Chondrocyte (in vitro differentiated cells): ENCODE measurements at regions not wholly inside any gene's neighbourhood (a gene's known extent, or its start where the extent isn't known, plus 50 kb on each side); places are given as distances from the start of the nearest gene placed in this dataset.

Source experiments
- DNase-seq: peaks from one replicate; pipeline ENCODE4 v3.0.0; 2021; ENCODE audit warnings: mixed read lengths, low spot score
- H3K27ac Mint-ChIP-seq: one replicate; pipeline ENCODE4 v1.8.0; 2021; ENCODE audit warnings: mild to moderate bottlenecking, moderate library complexity, mixed read lengths; ENCODE audit not compliant: unreplicated experiment
- H3K27me3 Mint-ChIP-seq: 2 replicates; pipeline ENCODE4 v1.8.0; 2021; ENCODE audit warnings: low read depth, mixed read lengths
- H3K36me3 Mint-ChIP-seq: 2 replicates; pipeline ENCODE4 v1.8.0; 2021; ENCODE audit warnings: low read depth, mixed read lengths
- H3K4me1 Mint-ChIP-seq: 2 replicates; pipeline ENCODE4 v1.8.0; 2021; ENCODE audit warnings: low read depth, mild to moderate bottlenecking, mixed read lengths
- H3K4me3 Mint-ChIP-seq: one replicate; pipeline ENCODE4 v1.8.0; 2021; ENCODE audit warnings: mild to moderate bottlenecking, moderate library complexity, mixed read lengths; ENCODE audit not compliant: unreplicated experiment
- H3K9me3 Mint-ChIP-seq: 2 replicates; pipeline ENCODE4 v1.8.0; 2021; ENCODE audit warnings: low read depth, mixed read lengths
- TF ChIP-seq, protein P1 (sequence below): fragments of 200-600 bp; sonication (generic); IDR thresholded peaks from 2 replicates; pipeline ENCODE4 v1.5.0; 2021; ENCODE audit warnings: antibody characterized with exemption, mild to moderate bottlenecking, moderate library complexity

DNA sequence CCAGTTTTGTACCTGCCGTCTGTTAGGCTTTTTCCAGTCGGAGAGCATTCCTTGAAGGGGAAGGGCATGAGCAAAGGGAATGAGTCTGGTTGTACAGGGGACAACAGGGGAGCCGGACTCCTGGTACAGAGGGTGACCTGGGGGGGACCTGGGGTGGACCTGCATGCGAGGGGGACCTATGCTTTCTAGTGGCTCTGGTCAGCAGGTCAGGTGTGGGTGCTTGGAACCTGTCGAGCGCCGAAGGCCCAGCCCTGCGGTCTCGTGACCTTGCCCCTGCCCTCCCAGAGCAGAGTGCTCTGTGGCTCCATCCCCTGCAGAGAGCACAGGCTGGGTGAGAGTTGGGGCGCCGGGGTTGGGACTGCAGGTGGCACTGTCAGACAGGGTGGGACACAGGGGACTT, 96.7 kb upstream of the ASAP2 start:
- H3K9me3 Mint-ChIP-seq, result no peaks in the 10 kb centered on the region
- no peaks in the 10 kb centered on the region for H3K27me3 Mint-ChIP-seq
- H3K36me3 Mint-ChIP-seq, result no peaks in the 10 kb centered on the region
- no peak overlapping the region for H3K4me3 Mint-ChIP-seq
- H3K4me1 Mint-ChIP-seq, result peaks cover 35% of the 10 kb centered on the region
- TF ChIP-seq, protein P1, sequence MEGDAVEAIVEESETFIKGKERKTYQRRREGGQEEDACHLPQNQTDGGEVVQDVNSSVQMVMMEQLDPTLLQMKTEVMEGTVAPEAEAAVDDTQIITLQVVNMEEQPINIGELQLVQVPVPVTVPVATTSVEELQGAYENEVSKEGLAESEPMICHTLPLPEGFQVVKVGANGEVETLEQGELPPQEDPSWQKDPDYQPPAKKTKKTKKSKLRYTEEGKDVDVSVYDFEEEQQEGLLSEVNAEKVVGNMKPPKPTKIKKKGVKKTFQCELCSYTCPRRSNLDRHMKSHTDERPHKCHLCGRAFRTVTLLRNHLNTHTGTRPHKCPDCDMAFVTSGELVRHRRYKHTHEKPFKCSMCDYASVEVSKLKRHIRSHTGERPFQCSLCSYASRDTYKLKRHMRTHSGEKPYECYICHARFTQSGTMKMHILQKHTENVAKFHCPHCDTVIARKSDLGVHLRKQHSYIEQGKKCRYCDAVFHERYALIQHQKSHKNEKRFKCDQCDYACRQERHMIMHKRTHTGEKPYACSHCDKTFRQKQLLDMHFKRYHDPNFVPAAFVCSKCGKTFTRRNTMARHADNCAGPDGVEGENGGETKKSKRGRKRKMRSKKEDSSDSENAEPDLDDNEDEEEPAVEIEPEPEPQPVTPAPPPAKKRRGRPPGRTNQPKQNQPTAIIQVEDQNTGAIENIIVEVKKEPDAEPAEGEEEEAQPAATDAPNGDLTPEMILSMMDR, result no peak
- no peak for DNase-seq
- no peak overlapping the region for H3K27ac Mint-ChIP-seq

DNA sequence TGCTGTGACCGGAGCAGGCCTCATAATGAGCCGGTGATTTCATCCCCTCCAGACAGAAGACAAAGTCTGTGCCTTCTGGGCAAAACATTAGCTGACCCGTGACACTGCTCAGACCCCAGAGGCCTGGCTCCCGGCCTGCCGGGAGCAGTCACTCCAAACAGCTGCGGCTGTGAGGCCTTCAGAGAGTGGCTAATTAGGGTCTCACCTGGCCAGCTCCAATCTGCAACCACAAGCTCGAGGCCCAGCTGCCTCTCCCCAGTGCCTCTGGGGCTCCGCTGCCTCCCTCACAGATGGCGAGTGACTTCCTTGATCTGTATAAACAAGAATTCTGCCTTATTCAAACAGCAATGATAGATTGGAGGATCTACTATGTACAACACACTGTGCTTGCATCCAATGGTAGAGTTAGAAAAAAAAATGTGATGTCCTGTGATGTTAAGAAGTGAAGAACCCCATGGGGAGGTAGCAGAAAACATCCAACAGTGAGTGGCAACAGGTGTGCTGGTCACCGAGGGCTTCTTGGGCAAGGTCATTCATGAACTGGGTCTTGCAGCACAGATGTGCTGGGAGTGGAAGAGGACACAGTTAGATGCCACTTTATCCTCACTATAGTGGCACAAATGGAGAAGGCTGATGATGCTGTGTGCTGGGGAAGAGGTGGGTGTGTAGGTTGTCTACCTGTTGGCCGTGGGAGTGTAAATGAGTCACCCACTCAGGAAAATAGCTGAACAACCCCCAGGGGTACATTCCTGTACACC, 98.2 kb upstream of the ASAP2 start:
- TF ChIP-seq, protein P1, result no peak
- no peaks in the 10 kb centered on the region for H3K27me3 Mint-ChIP-seq
- no peak for DNase-seq
- H3K36me3 Mint-ChIP-seq, result no peaks in the 10 kb centered on the region
- H3K9me3 Mint-ChIP-seq, result no peaks in the 10 kb centered on the region
- no peak overlapping the region for H3K4me3 Mint-ChIP-seq
- H3K27ac Mint-ChIP-seq, result no peak overlapping the region
- peaks cover 35% of the 10 kb centered on the region for H3K4me1 Mint-ChIP-seq

DNA sequence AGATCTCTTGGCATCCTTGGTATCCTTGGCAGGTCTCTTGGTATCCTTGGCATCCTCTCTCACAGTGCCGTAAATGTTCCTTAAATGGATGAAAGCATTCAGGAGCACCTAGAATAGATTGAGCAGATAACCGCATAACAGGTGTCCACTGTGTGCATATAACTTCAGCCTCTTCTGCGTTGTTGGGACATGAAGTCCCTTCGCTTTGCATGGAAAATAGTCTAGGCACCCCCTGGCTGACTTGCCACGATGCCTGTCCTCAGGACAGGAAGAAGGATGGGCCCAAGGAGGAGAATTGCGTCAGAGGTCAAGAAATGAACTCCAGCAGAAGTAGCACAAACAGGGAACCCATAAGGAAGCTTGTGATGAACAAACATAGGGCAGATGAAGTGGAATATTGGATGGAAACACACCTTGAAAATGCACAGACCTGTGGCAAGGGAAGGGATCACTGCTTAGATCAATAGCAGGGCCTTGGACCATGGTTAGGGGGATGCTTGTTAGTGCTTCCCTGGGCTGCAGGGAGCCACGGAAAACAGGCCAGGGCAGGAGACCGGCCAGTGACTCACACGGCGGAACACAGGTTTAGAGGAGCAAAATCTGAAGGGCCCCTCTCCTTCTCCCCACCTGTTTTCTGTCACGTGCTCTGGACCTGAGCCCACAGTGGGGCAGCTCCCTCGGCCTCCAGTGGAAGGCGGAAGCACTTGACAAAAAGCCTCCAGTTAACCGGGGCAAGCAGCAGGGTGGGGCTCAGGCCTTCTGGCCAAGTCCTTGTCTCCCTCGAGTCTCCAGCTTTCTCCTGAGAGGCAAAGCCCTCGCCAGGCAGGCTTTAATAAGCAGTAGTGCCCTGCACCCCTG, 99.2 kb upstream of the ASAP2 start:
- no peak overlapping the region for H3K27ac Mint-ChIP-seq
- DNase-seq, result no peak
- no peaks in the 10 kb centered on the region for H3K27me3 Mint-ChIP-seq
- peaks cover 36% of the 10 kb centered on the region for H3K4me1 Mint-ChIP-seq
- TF ChIP-seq, protein P1, result no peak
- H3K9me3 Mint-ChIP-seq, result no peaks in the 10 kb centered on the region
- no peak overlapping the region for H3K4me3 Mint-ChIP-seq
- H3K36me3 Mint-ChIP-seq, result no peaks in the 10 kb centered on the region

DNA sequence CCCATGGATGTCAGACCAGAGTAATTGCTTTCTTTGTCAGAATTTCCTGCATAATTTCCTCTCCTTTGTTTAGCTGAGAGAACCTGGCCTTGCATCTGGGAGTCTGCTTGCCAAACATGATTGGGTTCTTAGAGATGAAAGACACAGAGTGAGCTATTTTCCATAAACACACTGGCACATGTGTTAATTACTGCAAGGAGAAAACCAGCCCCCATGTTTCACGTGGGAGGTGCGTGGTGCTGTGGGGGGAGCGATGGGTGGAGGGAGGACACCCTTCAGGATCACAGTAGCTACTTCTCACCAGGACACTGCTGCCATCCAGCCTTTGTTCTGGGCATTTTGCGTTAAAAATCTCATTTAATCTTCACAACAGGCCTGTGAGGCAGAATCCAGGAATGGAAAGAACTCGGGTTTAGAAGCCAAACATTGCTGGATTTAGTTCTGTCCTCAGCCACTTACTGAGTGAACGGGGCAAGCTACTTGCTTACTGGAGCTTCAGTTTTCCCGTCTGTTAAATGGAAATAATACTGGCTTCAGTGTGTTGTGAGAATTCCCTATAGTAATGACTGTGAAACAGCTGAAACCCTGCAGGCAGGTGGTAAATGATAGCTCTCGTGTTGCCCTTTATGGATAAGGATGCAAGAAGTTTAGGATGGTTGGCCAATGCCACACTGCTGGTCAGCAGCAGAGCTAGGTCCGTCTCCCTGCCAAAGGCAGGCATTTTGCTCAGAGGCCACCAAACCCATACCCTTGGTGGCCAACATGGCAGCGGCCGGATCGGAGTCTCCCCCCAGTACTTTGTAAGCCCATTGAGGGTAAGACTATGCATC, 100.1 kb upstream of the ASAP2 start:
- H3K27me3 Mint-ChIP-seq, result no peaks in the 10 kb centered on the region
- H3K4me3 Mint-ChIP-seq, result no peak overlapping the region
- H3K36me3 Mint-ChIP-seq, result no peaks in the 10 kb centered on the region
- H3K27ac Mint-ChIP-seq, result no peak overlapping the region
- TF ChIP-seq, protein P1, result no peak
- DNase-seq, result no peak
- peaks cover 34% of the 10 kb centered on the region for H3K4me1 Mint-ChIP-seq
- H3K9me3 Mint-ChIP-seq, result no peaks in the 10 kb centered on the region
